ENCODE measurements at regions not wholly inside any gene's neighbourhood (a gene's known extent, or its start where the extent isn't known, plus 50 kb on each side); places are given as distances from the start of the nearest gene placed in this dataset.

- no peak for TF ChIP-seq CTCF (IDR thresholded peaks at IDR 0.05)
- intact Hi-C loops (cut with DNase I): no loop called here
- no peak for ATAC-seq
- no peaks in the 10 kb centered on the region for H3K4me1 ChIP-seq
- H3K27me3 ChIP-seq (ENCODE audit: insufficient read depth in 3 of 3, low read length in 2 of 3): no peaks in the 10 kb centered on the region
- no peaks in the 10 kb centered on the region for H3K36me3 ChIP-seq (ENCODE audit: insufficient read depth in 1 of 2, low read depth in 1 of 2)
- no peaks in the 10 kb centered on the region for H3K9me3 ChIP-seq
- DNase-seq: no peak
- H3K27ac ChIP-seq: no peak overlapping the region
- H3K4me3 ChIP-seq: no peak overlapping the region
- 63 to 84% (median 73%) methylated on average over 3 of the region's 3 CpGs for WGBS, 3 donors
Observed at GRCh38 chr11:25197515-25197914, 700.7 kb downstream of the LUZP2 start.

GRCh38 chr11:25198704-25199103, 701.9 kb downstream of the LUZP2 start:
- Histone ChIP-seq H3K9me3 (no peaks in the 10 kb centered on the region), H3K36me3 (ENCODE audit: insufficient read depth in 1 of 2, low read depth in 1 of 2) (no peaks in the 10 kb centered on the region), H3K27ac (no peak overlapping the region), H3K4me1 (no peaks in the 10 kb centered on the region), H3K4me3 (no peak overlapping the region), H3K27me3 (ENCODE audit: insufficient read depth in 3 of 3, low read length in 2 of 3) (no peaks in the 10 kb centered on the region)
- ATAC-seq: no peak
- 72 to 81% (median 80%) methylated on average over 2 of the region's 2 CpGs for WGBS, 3 donors
- TF ChIP-seq CTCF (IDR thresholded peaks at IDR 0.05): no peak
- intact Hi-C loops (cut with DNase I): no loop called here
- no peak for DNase-seq

- WGBS, 3 donors: 50 to 60% (median 59%) methylated on average over 1 of the region's 1 CpG
- intact Hi-C loops (cut with DNase I): no loop called here
- no peak for DNase-seq
Observed at GRCh38 chr11:25200925-25201324, 704.1 kb downstream of the LUZP2 start.

GRCh38 chr11:25206762-25207161, 709.9 kb downstream of the LUZP2 start:
- no peaks in the 10 kb centered on the region for H3K36me3 ChIP-seq (ENCODE audit: insufficient read depth in 1 of 2, low read depth in 1 of 2)
- no peaks in the 10 kb centered on the region for H3K27me3 ChIP-seq (ENCODE audit: insufficient read depth in 3 of 3, low read length in 2 of 3)
- intact Hi-C loops (cut with DNase I): no loop called here
- H3K4me1 ChIP-seq: no peaks in the 10 kb centered on the region
- no peak for DNase-seq
- ATAC-seq: no peak
- 78 to 92% (median 82%) methylated on average over 1 of the region's 1 CpG for WGBS, 3 donors
- TF ChIP-seq CTCF (IDR thresholded peaks at IDR 0.05): no peak
- H3K9me3 ChIP-seq: no peaks in the 10 kb centered on the region
- no peak overlapping the region for H3K4me3 ChIP-seq
- H3K27ac ChIP-seq: no peak overlapping the region

More at GRCh38 chr11:25200925-25201324, 704.1 kb downstream of the LUZP2 start:
- no peak overlapping the region for H3K27ac ChIP-seq
- H3K27me3 ChIP-seq (ENCODE audit: insufficient read depth in 3 of 3, low read length in 2 of 3): no peaks in the 10 kb centered on the region
- H3K4me3 ChIP-seq: no peak overlapping the region
- no peak for ATAC-seq
- no peaks in the 10 kb centered on the region for H3K36me3 ChIP-seq (ENCODE audit: insufficient read depth in 1 of 2, low read depth in 1 of 2)
- H3K9me3 ChIP-seq: no peaks in the 10 kb centered on the region
- no peak for TF ChIP-seq CTCF (IDR thresholded peaks at IDR 0.05)
- no peaks in the 10 kb centered on the region for H3K4me1 ChIP-seq

- DNase-seq (no peak), ATAC-seq (no peak)
- Histone ChIP-seq H3K4me1 (no peaks in the 10 kb centered on the region), H3K27ac (no peak overlapping the region), H3K9me3 (no peaks in the 10 kb centered on the region), H3K4me3 (no peak overlapping the region), H3K27me3 (ENCODE audit: insufficient read depth in 3 of 3, low read length in 2 of 3) (no peaks in the 10 kb centered on the region), H3K36me3 (ENCODE audit: insufficient read depth in 1 of 2, low read depth in 1 of 2) (no peaks in the 10 kb centered on the region)
- TF ChIP-seq CTCF (IDR thresholded peaks at IDR 0.05): no peak
- intact Hi-C loops (cut with DNase I): no loop called here
- 78 to 84% (median 81%) methylated on average over 3 of the region's 3 CpGs for WGBS, 3 donors
Observed at GRCh38 chr11:25211635-25212254, 714.9 kb downstream of the LUZP2 start.
